ENCODE measurements at regions not wholly inside any gene's neighbourhood (a gene's known extent, or its start where the extent isn't known, plus 50 kb on each side); places are given as distances from the start of the nearest gene placed in this dataset.

- Mint-ChIP-seq H3K36me3 (ENCODE audit: low read depth, unreplicated experiment) (no peaks in the 10 kb centered on the region), H3K4me3 (ENCODE audit: unreplicated experiment) (no peak overlapping the region), H3K27ac (ENCODE audit: unreplicated experiment) (no peak overlapping the region), H3K9me3 (ENCODE audit: unreplicated experiment) (peaks cover 7% of the 10 kb centered on the region), H3K4me1 (ENCODE audit: low read depth, unreplicated experiment) (no peaks in the 10 kb centered on the region), H3K27me3 (ENCODE audit: low read depth, unreplicated experiment) (no peaks in the 10 kb centered on the region)
- Histone ChIP-seq H3K4me3 (ENCODE audit: insufficient read depth, low read depth, low read length) (no peak overlapping the region), H3K4me2 (ENCODE audit: low read length) (no peak overlapping the region), H3K36me3 (ENCODE audit: insufficient read depth, low read length) (no peaks in the 10 kb centered on the region), H4K20me1 (ENCODE audit: insufficient read depth, low read length) (no peaks in the 10 kb centered on the region), H3K27me3 (ENCODE audit: insufficient read depth, low read length) (no peaks in the 10 kb centered on the region), H2AFZ (ENCODE audit: low read depth, low read length) (no peak overlapping the region), H3K4me1 (ENCODE audit: insufficient read depth, low read length) (no peaks in the 10 kb centered on the region), H3K9ac (ENCODE audit: low read length) (no peak overlapping the region), H3K27ac (ENCODE audit: low read depth, low read length) (no peak overlapping the region), H3K9me3 (ENCODE audit: insufficient read depth, low read depth, low read length) (no peaks in the 10 kb centered on the region), H3K79me2 (ENCODE audit: insufficient read depth, low read length) (no peaks in the 10 kb centered on the region)
- no peak for TF ChIP-seq CTCF (IDR thresholded peaks at IDR 0.05; ENCODE audit: insufficient read depth, low read depth, low read length)
- DNase-seq (ENCODE audit: low read depth) (no peak), FAIRE-seq (no peak)
Measured at GRCh38 chr4:135383356-135384288, 1182.0 kb upstream of the PABPC4L start.

- H3K27ac ChIP-seq (ENCODE audit: low read depth, low read length), result no peak overlapping the region
- H3K4me2 ChIP-seq (ENCODE audit: low read length), result no peak overlapping the region
- H3K9ac ChIP-seq (ENCODE audit: low read length), result no peak overlapping the region
- no peaks in the 10 kb centered on the region for H3K4me1 ChIP-seq (ENCODE audit: insufficient read depth, low read length)
- Mint-ChIP-seq H3K36me3 (ENCODE audit: low read depth, unreplicated experiment) (no peaks in the 10 kb centered on the region), H3K4me3 (ENCODE audit: unreplicated experiment) (no peak overlapping the region), H3K9me3 (ENCODE audit: unreplicated experiment) (peaks cover 15% of the 10 kb centered on the region), H3K4me1 (ENCODE audit: low read depth, unreplicated experiment) (no peaks in the 10 kb centered on the region), H3K27ac (ENCODE audit: unreplicated experiment) (no peak overlapping the region), H3K27me3 (ENCODE audit: low read depth, unreplicated experiment) (no peaks in the 10 kb centered on the region)
- DNase-seq (ENCODE audit: low read depth), result no peak
- no peak for TF ChIP-seq EZH2 (IDR thresholded peaks at IDR 0.05; ENCODE audit: insufficient read depth, low read length)
- TF ChIP-seq CTCF (IDR thresholded peaks at IDR 0.05; ENCODE audit: insufficient read depth, low read depth, low read length), result no peak
- H4K20me1 ChIP-seq (ENCODE audit: insufficient read depth, low read length), result no peaks in the 10 kb centered on the region
- H3K4me3 ChIP-seq (ENCODE audit: insufficient read depth, low read depth, low read length), result no peak overlapping the region
- no peaks in the 10 kb centered on the region for H3K27me3 ChIP-seq (ENCODE audit: insufficient read depth, low read length)
- no peak overlapping the region for H2AFZ ChIP-seq (ENCODE audit: low read depth, low read length)
- no peaks in the 10 kb centered on the region for H3K36me3 ChIP-seq (ENCODE audit: insufficient read depth, low read length)
- no peak for FAIRE-seq
- H3K79me2 ChIP-seq (ENCODE audit: insufficient read depth, low read length), result no peaks in the 10 kb centered on the region
- no peaks in the 10 kb centered on the region for H3K9me3 ChIP-seq (ENCODE audit: insufficient read depth, low read depth, low read length)
Measured at GRCh38 chr4:135382280-135382959, 1180.8 kb upstream of the PABPC4L start.

Data from astrocyte (in vitro differentiated cells and primary cell).